NB4 (cell line): ENCODE measurements at regions not wholly inside any gene's neighbourhood (a gene's known extent, or its start where the extent isn't known, plus 50 kb on each side); places are given as distances from the start of the nearest gene placed in this dataset.

Source experiments
- DNase-seq: peaks from one replicate; pipeline ENCODE4 v3.0.0; 2010; ENCODE audit warnings: low read depth
- H3K4me3 ChIP-seq: one replicate; pipeline ENCODE4 v1.5.1; 2011; ENCODE audit warnings: mild to moderate bottlenecking, low read depth, low read length, moderate library complexity
- MYC ChIP-seq: IDR thresholded peaks from 2 replicates; pipeline ENCODE4 v1.6.1; 2011; ENCODE audit warnings: low read depth, low read length
- POLR2A ChIP-seq: IDR thresholded peaks from 2 replicates; pipeline ENCODE4 v1.6.1; 2011; ENCODE audit warnings: mild to moderate bottlenecking; ENCODE audit not compliant: insufficient read length; ENCODE audit errors: extremely low read depth
- TF ChIP-seq, protein P1 (sequence below): IDR thresholded peaks from 2 replicates; pipeline ENCODE4 v1.6.1; 2011; ENCODE audit warnings: low read depth, low read length
- TF ChIP-seq, protein P2 (sequence below): IDR thresholded peaks from one replicate; pipeline ENCODE4 v1.5.1; 2012; ENCODE audit warnings: low read depth, low read length

DNA sequence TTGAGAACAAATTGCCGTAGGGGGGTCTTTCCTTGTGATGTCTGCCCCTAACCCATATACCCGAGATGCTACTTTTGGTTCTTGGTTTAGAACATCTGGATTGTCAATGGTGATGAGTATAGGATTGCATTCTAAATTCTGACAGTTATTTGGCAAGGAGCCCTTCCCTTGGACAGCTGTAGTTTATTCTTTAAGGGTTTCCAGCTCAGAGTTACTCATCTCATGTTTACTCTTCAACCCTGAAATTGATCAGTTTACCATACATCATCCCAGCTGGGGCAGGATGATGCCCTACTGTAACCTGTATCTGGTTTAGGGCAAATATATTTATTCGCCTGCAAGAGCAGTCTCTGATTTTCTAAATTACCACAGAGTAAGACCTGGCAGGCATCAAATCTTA, 85.7 kb upstream of the XCR1 start:
- no peak overlapping the region for H3K4me3 ChIP-seq
- TF ChIP-seq, protein P1, sequence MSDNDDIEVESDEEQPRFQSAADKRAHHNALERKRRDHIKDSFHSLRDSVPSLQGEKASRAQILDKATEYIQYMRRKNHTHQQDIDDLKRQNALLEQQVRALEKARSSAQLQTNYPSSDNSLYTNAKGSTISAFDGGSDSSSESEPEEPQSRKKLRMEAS, result no peak
- TF ChIP-seq POLR2A, result no peak
- TF ChIP-seq, protein P2, sequence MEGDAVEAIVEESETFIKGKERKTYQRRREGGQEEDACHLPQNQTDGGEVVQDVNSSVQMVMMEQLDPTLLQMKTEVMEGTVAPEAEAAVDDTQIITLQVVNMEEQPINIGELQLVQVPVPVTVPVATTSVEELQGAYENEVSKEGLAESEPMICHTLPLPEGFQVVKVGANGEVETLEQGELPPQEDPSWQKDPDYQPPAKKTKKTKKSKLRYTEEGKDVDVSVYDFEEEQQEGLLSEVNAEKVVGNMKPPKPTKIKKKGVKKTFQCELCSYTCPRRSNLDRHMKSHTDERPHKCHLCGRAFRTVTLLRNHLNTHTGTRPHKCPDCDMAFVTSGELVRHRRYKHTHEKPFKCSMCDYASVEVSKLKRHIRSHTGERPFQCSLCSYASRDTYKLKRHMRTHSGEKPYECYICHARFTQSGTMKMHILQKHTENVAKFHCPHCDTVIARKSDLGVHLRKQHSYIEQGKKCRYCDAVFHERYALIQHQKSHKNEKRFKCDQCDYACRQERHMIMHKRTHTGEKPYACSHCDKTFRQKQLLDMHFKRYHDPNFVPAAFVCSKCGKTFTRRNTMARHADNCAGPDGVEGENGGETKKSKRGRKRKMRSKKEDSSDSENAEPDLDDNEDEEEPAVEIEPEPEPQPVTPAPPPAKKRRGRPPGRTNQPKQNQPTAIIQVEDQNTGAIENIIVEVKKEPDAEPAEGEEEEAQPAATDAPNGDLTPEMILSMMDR, result no peak
- no peak for TF ChIP-seq MYC
- DNase-seq, result no peak

DNA sequence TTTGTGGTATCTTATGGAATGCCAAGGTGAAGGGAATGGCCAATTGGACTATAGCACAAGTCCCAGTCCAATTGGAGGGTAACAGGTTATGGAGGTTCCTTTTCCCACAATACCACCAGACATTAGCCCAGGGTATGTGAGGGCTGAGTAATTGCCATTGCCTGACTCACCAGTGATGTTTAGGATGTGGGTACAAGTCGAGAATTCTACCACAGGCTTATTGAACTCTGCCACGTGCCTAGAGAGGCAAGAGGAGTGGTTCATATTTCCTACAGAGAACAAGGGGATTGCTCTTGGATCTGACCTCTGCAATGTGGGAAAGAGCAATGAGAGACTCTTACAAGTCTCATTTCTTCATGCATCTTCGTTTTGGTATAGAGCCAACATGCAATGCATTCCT, 85.0 kb upstream of the XCR1 start:
- TF ChIP-seq POLR2A, result no peak
- TF ChIP-seq, protein P2, result no peak
- no peak for TF ChIP-seq MYC
- TF ChIP-seq, protein P1, result no peak

DNA sequence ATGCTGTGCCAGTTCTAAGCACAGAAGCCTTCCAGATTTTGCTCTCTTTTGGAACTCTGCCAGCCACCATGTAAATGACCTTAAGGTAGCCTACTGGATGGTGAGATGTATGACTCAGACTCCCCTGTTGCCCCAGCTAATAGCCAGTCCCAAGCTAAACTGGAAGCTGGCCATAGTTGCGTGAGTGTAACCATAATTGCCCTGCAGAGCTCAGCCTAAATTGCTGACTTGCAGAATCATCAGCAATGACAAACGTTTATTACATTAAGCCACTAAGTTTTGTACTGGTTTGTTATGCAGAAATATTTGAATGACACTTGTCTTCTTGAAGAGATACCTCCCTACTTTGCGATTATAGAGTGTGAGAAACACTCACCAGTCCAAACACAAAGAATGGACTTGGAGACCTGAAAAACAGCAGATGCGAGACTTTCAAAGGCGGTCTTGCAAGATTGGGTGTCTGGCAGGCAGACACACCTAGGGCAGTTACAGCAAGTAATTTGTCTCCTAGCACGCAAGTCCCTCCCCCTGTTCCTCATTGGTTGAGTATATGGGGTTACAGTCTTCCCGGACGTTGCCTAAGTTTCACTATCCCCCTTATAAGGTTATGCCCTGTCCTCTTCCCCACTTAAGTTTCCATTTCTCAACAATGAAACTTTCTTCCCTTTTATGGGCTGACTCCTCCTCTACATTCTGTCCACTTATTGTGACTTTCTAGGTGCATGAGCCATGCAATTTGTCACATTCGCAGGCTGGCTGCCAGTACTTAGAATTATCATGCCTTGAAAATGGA, 83.6 kb upstream of the XCR1 start:
- H3K4me3 ChIP-seq, result no peak overlapping the region
- TF ChIP-seq, protein P2, result no peak
- 0 out of 2 replicates have a peak, but pooled peaks have one; percentile 28 for TF ChIP-seq MYC
- peak; percentile 62 for TF ChIP-seq POLR2A
- TF ChIP-seq, protein P1, result no peak
- peak; percentile 95 for DNase-seq

More for the DNA sequence above, 85.0 kb upstream of the XCR1 start:
- H3K4me3 ChIP-seq, result no peak overlapping the region
- DNase-seq, result no peak

DNA sequence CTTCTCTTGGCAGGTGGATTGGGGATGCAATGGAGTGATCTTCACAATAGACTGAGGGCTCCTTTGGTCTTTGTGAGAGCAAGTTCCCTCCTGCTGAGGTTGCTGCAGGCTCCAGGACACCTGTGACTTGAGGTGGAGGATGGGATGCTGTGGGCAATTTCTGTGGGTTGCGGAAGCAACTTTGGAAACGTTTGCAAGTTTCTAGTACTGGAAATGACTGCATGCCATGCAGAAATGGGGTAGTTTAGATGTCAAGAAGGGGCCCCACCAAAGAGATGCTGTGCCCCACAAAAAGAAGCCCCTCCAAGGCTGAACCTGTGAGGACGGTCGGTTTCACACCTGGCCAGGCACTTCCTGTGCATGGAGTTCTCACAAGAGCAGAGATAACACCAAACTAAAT, 80.4 kb upstream of the XCR1 start:
- no peak for DNase-seq
- no peak overlapping the region for H3K4me3 ChIP-seq
- TF ChIP-seq, protein P2, result no peak
- TF ChIP-seq MYC (no peak), POLR2A (no peak)
- TF ChIP-seq, protein P1, result no peak

DNA sequence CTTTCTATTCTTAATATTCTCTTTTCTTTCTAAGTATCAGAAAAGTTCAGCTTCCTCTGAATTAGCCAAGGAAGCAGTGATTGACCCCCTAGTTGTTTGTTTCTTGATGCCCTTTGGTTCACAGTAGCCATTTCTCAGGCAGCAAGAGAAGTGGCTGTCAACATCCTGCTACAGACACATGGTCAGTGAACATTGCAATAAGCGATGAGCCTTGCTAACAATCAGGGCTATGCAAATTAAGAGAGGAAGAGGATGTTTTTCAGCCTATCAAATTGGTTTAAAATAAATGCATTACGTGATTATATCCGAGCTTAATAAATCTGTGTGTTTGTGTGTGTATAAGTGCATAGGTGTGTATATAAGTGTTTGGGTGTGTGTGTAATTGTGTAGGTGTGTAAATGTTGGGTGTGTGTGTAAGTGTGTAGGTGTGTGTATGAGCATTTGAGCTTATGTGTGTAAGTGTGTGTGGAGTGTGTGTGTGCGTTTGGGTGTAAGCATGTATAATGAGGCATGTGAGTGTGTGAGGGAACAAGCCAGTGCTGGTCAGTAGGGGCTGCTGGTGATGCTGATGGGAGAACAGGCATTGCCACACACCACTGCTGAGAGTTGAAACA, 78.1 kb upstream of the XCR1 start:
- TF ChIP-seq, protein P1, result no peak
- TF ChIP-seq, protein P2, result no peak
- TF ChIP-seq MYC (no peak), POLR2A (no peak)
- DNase-seq, result no peak

More for the DNA sequence above, 78.1 kb upstream of the XCR1 start:
- H3K4me3 ChIP-seq, result no peak overlapping the region
